ENCODE measurements at regions not wholly inside any gene's neighbourhood (a gene's known extent, or its start where the extent isn't known, plus 50 kb on each side); places are given as distances from the start of the nearest gene placed in this dataset.

DNA sequence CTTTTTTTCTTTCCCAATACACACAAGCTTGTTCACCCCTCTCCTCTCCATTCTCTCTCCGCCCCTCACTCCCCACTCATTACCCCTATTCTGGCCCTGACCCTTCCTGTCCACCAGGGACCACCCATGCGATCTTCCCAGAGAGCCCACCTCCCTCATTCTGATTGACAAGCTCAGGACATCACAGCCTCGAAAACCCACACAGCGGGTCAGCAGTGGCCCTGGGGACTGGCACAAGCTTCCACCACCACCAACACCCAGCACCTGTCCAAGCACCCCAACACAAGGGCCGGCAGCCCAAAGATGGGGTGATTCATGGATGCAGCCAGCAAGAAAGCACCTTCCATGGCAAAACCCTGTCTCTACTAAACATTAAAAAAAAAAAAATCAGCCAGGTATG, 50.0 kb upstream of the USP6NL start:
- DNase-seq (no peak), ATAC-seq (no peak)
- Histone ChIP-seq H3K4me1 (no peaks in the 10 kb centered on the region), H3K36me3 (no peaks in the 10 kb centered on the region), H3K27me3 (no peaks in the 10 kb centered on the region), H3K27ac (no peak overlapping the region), H3K9me3 (no peaks in the 10 kb centered on the region), H3K4me3 (no peak overlapping the region)
- intact Hi-C loops (cut with DNase I), result no loop called here
- WGBS (ENCODE audit: insufficient coverage, low coverage, low lambda C conversion rate, missing lambda C conversion rate), result 87% methylated on average over 5 of the region's 5 CpGs
- TF ChIP-seq POLR2A (IDR thresholded peaks at IDR 0.05) (no peak), CTCF (IDR thresholded peaks at IDR 0.05) (no peak)
